AG04449 (cell line): ENCODE measurements at regions not wholly inside any gene's neighbourhood (a gene's known extent, or its start where the extent isn't known, plus 50 kb on each side); places are given as distances from the start of the nearest gene placed in this dataset.

Experiments
- CTCF ChIA-PET: fragments of 350-600 bp; formaldehyde crosslinking; extraction: SDS; loops from one replicate; lab custom pipeline; 2021; ENCODE audit warnings: antibody characterized with exemption; lab: Yijun Ruan, JAX
- POLR2A ChIA-PET: fragments of 400-600, 350-600 bp; formaldehyde crosslinking; extraction: SDS; loops from one replicate; lab custom pipeline; 2020; ENCODE audit warnings: antibody characterized with exemption, inconsistent platforms; lab: Yijun Ruan, JAX
- DNase-seq: peaks from one replicate; pipeline ENCODE4 v3.0.0-alpha.2; 2010; ENCODE audit warnings: low read depth, low spot score
- H3K4me3 ChIP-seq: 2 replicates; pipeline ENCODE4 v1.5.1; 2011; ENCODE audit warnings: low read depth, mild to moderate bottlenecking, control low read depth, low read length
- CTCF ChIP-seq: IDR thresholded peaks from one replicate; pipeline ENCODE4 v1.5.1; 2011; ENCODE audit warnings: mild to moderate bottlenecking, moderate library complexity, low read length, control low read depth, inconsistent platforms; ENCODE audit not compliant: insufficient read depth; ENCODE audit errors: missing control alignments

DNA sequence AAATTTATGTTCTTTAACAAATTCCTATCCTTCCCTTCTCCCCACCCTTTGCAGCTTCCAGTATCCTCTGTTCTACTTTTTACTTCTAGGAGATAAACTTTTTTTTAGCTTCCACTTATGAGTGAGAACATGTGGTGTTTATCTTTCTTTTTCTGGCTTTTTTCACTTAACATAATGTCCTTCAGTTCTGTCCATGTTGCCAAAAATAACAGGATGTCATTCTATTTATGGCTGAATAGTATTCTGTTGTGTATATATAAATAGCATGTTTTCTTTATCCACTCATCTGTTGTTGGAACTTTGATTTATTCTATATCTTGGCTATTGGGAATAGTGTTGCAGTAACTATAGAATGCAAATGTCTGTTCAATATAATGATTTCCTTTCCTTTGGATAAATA, 1191.2 kb downstream of the CNTNAP5 start:
- no peak for DNase-seq
- ChIA-PET POLR2A (no interaction called here), CTCF (no interaction called here)
- TF ChIP-seq CTCF, result no peak
- H3K4me3 ChIP-seq, result no peak overlapping the region

- H3K4me3 ChIP-seq, result no peak overlapping the region
- POLR2A ChIA-PET, result no interaction called here
- no peak for DNase-seq
- CTCF ChIA-PET, result no interaction called here
- no peak for TF ChIP-seq CTCF
Measured at GRCh38 chr2:125224188-125224587, 1199.1 kb downstream of the CNTNAP5 start.

DNA sequence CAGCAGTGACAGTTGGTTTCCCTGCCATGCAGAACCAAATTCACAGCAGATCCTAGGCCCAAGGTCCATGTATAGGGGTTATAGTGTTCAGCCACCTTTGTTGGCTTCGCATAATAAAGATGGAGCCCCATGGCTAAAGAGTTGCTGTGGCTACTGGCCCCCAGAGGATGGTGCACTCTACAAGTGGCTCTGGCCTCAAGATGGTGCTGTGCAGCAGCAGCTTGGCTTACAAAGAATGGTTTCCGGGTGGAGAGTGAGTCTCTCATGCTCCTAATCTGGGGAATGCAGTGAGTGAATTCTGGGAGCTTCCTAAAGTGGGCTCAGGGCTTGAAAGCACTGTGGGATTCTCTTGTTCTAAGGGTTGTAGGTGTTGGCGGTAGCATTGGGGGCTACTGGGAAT, 1199.7 kb downstream of the CNTNAP5 start:
- ChIA-PET CTCF (no interaction called here), POLR2A (no interaction called here)
- no peak overlapping the region for H3K4me3 ChIP-seq
- no peak for DNase-seq
- no peak for TF ChIP-seq CTCF

GRCh38 chr2:125227843-125228392, 1202.8 kb downstream of the CNTNAP5 start:
- ChIA-PET CTCF (no interaction called here), POLR2A (no interaction called here)
- H3K4me3 ChIP-seq, result no peak overlapping the region
- DNase-seq, result no peak
- TF ChIP-seq CTCF, result no peak

GRCh38 chr2:125240870-125241269, 1215.8 kb downstream of the CNTNAP5 start:
- CTCF ChIA-PET, result no interaction called here

GRCh38 chr2:125243074-125243473, 1218.0 kb downstream of the CNTNAP5 start:
- no peak for DNase-seq
- ChIA-PET POLR2A (no interaction called here), CTCF (no interaction called here)
- no peak for TF ChIP-seq CTCF
- no peak overlapping the region for H3K4me3 ChIP-seq

More at GRCh38 chr2:125240870-125241269, 1215.8 kb downstream of the CNTNAP5 start:
- H3K4me3 ChIP-seq, result no peak overlapping the region
- no peak for TF ChIP-seq CTCF
- POLR2A ChIA-PET, result no interaction called here
- DNase-seq, result no peak
